ENCODE measurements at regions not wholly inside any gene's neighbourhood (a gene's known extent, or its start where the extent isn't known, plus 50 kb on each side); places are given as distances from the start of the nearest gene placed in this dataset.

GRCh38 chr16:51705142-51705541 lies 554.1 kb upstream of the SALL1 start:
- no peaks in the 10 kb centered on the region for H3K27me3 ChIP-seq (ENCODE audit: control insufficient read depth, insufficient read depth, low read length)
- H3K27ac ChIP-seq (ENCODE audit: low read depth, low read length): no peak overlapping the region
- ChIA-PET CTCF (no interaction called here), POLR2A (no interaction called here)
- no peak for TF ChIP-seq CTCF (IDR thresholded peaks at IDR 0.05; ENCODE audit: low read depth, low read length)
- H3K4me3 ChIP-seq (ENCODE audit: low read depth, low read length): no peak overlapping the region
- no peaks in the 10 kb centered on the region for H3K9me3 ChIP-seq (ENCODE audit: control insufficient read depth, insufficient read depth, low read length)
- no peak for DNase-seq (ENCODE audit: low read depth, low spot score)

- no peak for DNase-seq (ENCODE audit: low read depth, low spot score)
- H3K9me3 ChIP-seq (ENCODE audit: control insufficient read depth, insufficient read depth, low read length): no peaks in the 10 kb centered on the region
- ChIA-PET POLR2A (no interaction called here), CTCF (interaction anchor here (0.6 kb wide), 1 partner anchor 68 kb away, joined by 4 read pairs; no protein-coding TSS in a partner anchor)
- no peak overlapping the region for H3K27ac ChIP-seq (ENCODE audit: low read depth, low read length)
- no peak overlapping the region for H3K4me3 ChIP-seq (ENCODE audit: low read depth, low read length)
- no peaks in the 10 kb centered on the region for H3K27me3 ChIP-seq (ENCODE audit: control insufficient read depth, insufficient read depth, low read length)
- TF ChIP-seq CTCF (IDR thresholded peaks at IDR 0.05; ENCODE audit: low read depth, low read length): no peak
Observed at GRCh38 chr16:51701025-51701424, 550.0 kb upstream of the SALL1 start.

GRCh38 chr16:51699686-51700396 lies 548.8 kb upstream of the SALL1 start:
- no peak for TF ChIP-seq CTCF (IDR thresholded peaks at IDR 0.05; ENCODE audit: low read depth, low read length)

GRCh38 chr16:51698647-51699046 lies 547.6 kb upstream of the SALL1 start:
- TF ChIP-seq CTCF (IDR thresholded peaks at IDR 0.05; ENCODE audit: low read depth, low read length): no peak
- Histone ChIP-seq H3K4me3 (ENCODE audit: low read depth, low read length) (no peak overlapping the region), H3K9me3 (ENCODE audit: control insufficient read depth, insufficient read depth, low read length) (no peaks in the 10 kb centered on the region), H3K27ac (ENCODE audit: low read depth, low read length) (no peak overlapping the region), H3K27me3 (ENCODE audit: control insufficient read depth, insufficient read depth, low read length) (no peaks in the 10 kb centered on the region)
- POLR2A ChIA-PET: no interaction called here
- DNase-seq (ENCODE audit: low read depth, low spot score): no peak
- CTCF ChIA-PET: interaction anchor here (0.8 to 1.2 kb wide), 2 partner anchors 63 kb away, joined by 3 to 5 read pairs; no protein-coding TSS in a partner anchor

More at GRCh38 chr16:51699686-51700396, 548.8 kb upstream of the SALL1 start:
- H3K27ac ChIP-seq (ENCODE audit: low read depth, low read length): no peak overlapping the region
- no peak overlapping the region for H3K4me3 ChIP-seq (ENCODE audit: low read depth, low read length)
- POLR2A ChIA-PET: no interaction called here
- CTCF ChIA-PET: interaction anchor here (1.2 kb wide), 1 partner anchor 62 kb away, joined by 3 read pairs; no protein-coding TSS in a partner anchor
- no peaks in the 10 kb centered on the region for H3K9me3 ChIP-seq (ENCODE audit: control insufficient read depth, insufficient read depth, low read length)
- no peaks in the 10 kb centered on the region for H3K27me3 ChIP-seq (ENCODE audit: control insufficient read depth, insufficient read depth, low read length)
- no peak for DNase-seq (ENCODE audit: low read depth, low spot score)

- DNase-seq (ENCODE audit: low read depth, low spot score): no peak
- TF ChIP-seq CTCF (IDR thresholded peaks at IDR 0.05; ENCODE audit: low read depth, low read length): no peak
- Histone ChIP-seq H3K27me3 (ENCODE audit: control insufficient read depth, insufficient read depth, low read length) (no peaks in the 10 kb centered on the region), H3K27ac (ENCODE audit: low read depth, low read length) (no peak overlapping the region), H3K9me3 (ENCODE audit: control insufficient read depth, insufficient read depth, low read length) (no peaks in the 10 kb centered on the region), H3K4me3 (ENCODE audit: low read depth, low read length) (no peak overlapping the region)
- ChIA-PET CTCF (no interaction called here), POLR2A (no interaction called here)
Observed at GRCh38 chr16:51697454-51697853, 546.4 kb upstream of the SALL1 start.
